ENCODE measurements at regions not wholly inside any gene's neighbourhood (a gene's known extent, or its start where the extent isn't known, plus 50 kb on each side); places are given as distances from the start of the nearest gene placed in this dataset.

DNA sequence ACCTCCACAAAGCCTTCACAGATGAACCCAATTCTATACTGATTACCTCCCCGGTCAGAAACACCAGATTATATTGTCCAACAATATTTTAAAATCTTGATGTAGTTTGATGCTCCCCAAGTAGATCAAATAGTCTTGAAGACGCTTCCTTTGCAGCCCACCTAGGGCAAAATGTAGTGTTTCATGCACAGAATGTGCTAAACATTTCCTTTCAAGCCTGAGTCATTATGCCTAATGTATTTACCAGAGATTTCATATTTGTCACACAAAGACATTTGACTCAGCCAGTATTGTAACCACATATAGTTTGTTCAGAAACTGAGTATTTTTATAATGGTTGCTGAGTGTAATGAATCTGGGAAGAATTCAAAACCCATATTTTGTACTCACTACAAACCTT, 1396.8 kb downstream of the LRRC4C start:
- TF ChIP-seq, protein P1, sequence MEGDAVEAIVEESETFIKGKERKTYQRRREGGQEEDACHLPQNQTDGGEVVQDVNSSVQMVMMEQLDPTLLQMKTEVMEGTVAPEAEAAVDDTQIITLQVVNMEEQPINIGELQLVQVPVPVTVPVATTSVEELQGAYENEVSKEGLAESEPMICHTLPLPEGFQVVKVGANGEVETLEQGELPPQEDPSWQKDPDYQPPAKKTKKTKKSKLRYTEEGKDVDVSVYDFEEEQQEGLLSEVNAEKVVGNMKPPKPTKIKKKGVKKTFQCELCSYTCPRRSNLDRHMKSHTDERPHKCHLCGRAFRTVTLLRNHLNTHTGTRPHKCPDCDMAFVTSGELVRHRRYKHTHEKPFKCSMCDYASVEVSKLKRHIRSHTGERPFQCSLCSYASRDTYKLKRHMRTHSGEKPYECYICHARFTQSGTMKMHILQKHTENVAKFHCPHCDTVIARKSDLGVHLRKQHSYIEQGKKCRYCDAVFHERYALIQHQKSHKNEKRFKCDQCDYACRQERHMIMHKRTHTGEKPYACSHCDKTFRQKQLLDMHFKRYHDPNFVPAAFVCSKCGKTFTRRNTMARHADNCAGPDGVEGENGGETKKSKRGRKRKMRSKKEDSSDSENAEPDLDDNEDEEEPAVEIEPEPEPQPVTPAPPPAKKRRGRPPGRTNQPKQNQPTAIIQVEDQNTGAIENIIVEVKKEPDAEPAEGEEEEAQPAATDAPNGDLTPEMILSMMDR (IDR thresholded peaks at IDR 0.05; ENCODE audit: low read depth, low read length): no peak
- ChIA-PET CTCF (no interaction called here), POLR2A (no interaction called here)
- Histone ChIP-seq H3K4me3 (ENCODE audit: low read depth, low read length) (no peak overlapping the region), H3K27me3 (ENCODE audit: control insufficient read depth, insufficient read depth, low read length) (no peaks in the 10 kb centered on the region), H3K9me3 (ENCODE audit: control insufficient read depth, insufficient read depth, low read length) (no peaks in the 10 kb centered on the region), H3K27ac (ENCODE audit: low read depth, low read length) (no peak overlapping the region)
- DNase-seq (ENCODE audit: low read depth, low spot score): no peak

DNA sequence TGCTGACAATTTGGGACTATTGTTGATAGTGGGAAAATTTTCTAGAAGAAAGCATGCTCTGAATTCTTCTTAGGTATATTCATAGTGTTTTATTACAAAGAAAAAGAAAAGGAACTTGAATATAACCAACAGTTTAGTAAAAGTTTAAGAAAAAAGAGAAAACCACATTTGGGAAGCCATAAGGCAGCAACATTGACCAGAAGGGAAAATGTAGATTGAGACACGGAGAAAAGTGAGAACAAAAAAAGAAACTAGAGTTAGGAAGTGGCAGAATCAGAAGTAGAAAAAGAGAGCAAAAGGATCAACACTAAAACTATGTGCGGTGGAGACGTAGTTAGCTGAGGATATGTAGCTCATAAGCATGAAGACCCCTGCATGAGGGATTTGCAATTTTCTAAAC, 1398.2 kb downstream of the LRRC4C start:
- H3K9me3 ChIP-seq (ENCODE audit: control insufficient read depth, insufficient read depth, low read length): no peaks in the 10 kb centered on the region
- H3K27ac ChIP-seq (ENCODE audit: low read depth, low read length): no peak overlapping the region
- TF ChIP-seq, protein P1 (IDR thresholded peaks at IDR 0.05; ENCODE audit: low read depth, low read length): no peak
- H3K27me3 ChIP-seq (ENCODE audit: control insufficient read depth, insufficient read depth, low read length): no peaks in the 10 kb centered on the region
- ChIA-PET POLR2A (no interaction called here), CTCF (no interaction called here)
- no peak overlapping the region for H3K4me3 ChIP-seq (ENCODE audit: low read depth, low read length)
- DNase-seq (ENCODE audit: low read depth, low spot score): no peak

DNA sequence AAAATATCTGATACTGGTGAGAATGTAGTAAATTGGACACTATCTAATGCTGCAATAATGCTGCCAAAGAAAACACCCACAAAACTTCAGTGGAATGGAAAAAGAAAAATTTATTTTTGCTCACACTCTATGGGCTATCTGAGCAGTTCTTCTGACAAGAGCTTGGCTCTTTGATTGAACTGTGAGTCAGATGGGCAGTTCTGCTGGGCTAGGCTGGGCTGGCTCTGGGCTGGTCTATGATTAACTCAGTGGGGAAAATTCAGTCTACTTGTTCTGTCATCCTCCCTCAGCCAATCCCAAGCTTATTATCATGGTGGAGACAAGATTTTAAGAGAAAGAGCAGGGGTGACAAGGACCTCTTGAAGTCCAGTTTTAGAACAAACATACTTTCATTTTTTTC, 1404.8 kb downstream of the LRRC4C start:
- H3K27me3 ChIP-seq (ENCODE audit: control insufficient read depth, insufficient read depth, low read length): no peaks in the 10 kb centered on the region
- ChIA-PET POLR2A (no interaction called here), CTCF (no interaction called here)
- H3K27ac ChIP-seq (ENCODE audit: low read depth, low read length): no peak overlapping the region
- H3K9me3 ChIP-seq (ENCODE audit: control insufficient read depth, insufficient read depth, low read length): peaks cover 3% of the 10 kb centered on the region
- no peak overlapping the region for H3K4me3 ChIP-seq (ENCODE audit: low read depth, low read length)
- no peak for DNase-seq (ENCODE audit: low read depth, low spot score)
- TF ChIP-seq, protein P1 (IDR thresholded peaks at IDR 0.05; ENCODE audit: low read depth, low read length): no peak

DNA sequence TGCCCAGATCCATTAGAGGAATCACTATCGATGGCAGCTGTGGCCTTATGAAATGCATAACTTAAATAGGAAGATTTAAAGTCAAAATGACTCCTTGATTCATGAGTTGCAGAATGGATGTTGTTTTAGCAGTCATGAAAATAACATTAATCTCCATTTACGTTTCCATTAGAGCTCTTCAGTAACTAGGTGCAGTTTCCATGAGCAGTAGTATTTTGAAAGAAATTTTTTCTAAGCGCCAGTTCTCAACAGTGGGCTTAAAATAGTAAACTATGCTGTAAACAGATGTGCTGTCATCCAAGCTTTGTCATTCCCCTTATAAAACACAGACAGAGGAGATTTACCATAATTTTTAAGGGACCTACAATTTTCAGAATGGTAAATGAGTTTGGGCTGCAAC, 1414.1 kb downstream of the LRRC4C start:
- ChIA-PET POLR2A (no interaction called here), CTCF (no interaction called here)
- Histone ChIP-seq H3K27me3 (ENCODE audit: control insufficient read depth, insufficient read depth, low read length) (no peaks in the 10 kb centered on the region), H3K4me3 (ENCODE audit: low read depth, low read length) (no peak overlapping the region), H3K27ac (ENCODE audit: low read depth, low read length) (no peak overlapping the region), H3K9me3 (ENCODE audit: control insufficient read depth, insufficient read depth, low read length) (peaks cover 6% of the 10 kb centered on the region; the same call in 1 of the 2 replicates)
- no peak for DNase-seq (ENCODE audit: low read depth, low spot score)
- TF ChIP-seq, protein P1 (IDR thresholded peaks at IDR 0.05; ENCODE audit: low read depth, low read length): no peak

DNA sequence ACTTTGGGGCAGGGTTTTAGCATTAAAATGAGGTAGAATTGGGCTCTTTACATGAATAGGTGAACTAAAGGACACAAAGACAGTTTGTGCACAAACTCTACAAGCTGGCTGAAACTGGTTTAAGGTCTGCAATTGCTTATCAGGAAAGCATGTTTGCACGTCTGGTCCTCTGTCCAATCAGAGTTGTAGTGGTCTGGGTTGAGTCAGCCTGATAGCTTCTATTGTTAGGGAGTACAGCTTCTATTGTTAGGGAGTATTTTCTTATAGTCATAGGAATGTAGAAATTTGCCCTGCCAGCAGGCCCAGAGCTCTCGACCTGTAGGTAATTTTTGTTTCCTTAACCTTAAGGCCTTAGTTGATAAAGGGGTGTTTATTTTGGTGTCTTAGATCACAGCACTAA, 1422.4 kb downstream of the LRRC4C start:
- no peak for DNase-seq (ENCODE audit: low read depth, low spot score)
- Histone ChIP-seq H3K4me3 (ENCODE audit: low read depth, low read length) (no peak overlapping the region), H3K27ac (ENCODE audit: low read depth, low read length) (no peak overlapping the region), H3K9me3 (ENCODE audit: control insufficient read depth, insufficient read depth, low read length) (no peaks in the 10 kb centered on the region; the same call in 1 of the 2 replicates), H3K27me3 (ENCODE audit: control insufficient read depth, insufficient read depth, low read length) (no peaks in the 10 kb centered on the region)
- ChIA-PET CTCF (no interaction called here), POLR2A (no interaction called here)
- TF ChIP-seq, protein P1 (IDR thresholded peaks at IDR 0.05; ENCODE audit: low read depth, low read length): no peak
